Fibroblast of gingiva (primary cell): ENCODE measurements at regions not wholly inside any gene's neighbourhood (a gene's known extent, or its start where the extent isn't known, plus 50 kb on each side); places are given as distances from the start of the nearest gene placed in this dataset.

Source experiments
- DNase-seq: peaks from one replicate; pipeline ENCODE4 v3.0.0-alpha.2; 2011; ENCODE audit warnings: low read depth

GRCh38 chr9:80839821-80840675 is 849.3 kb downstream of the TLE1 start:
- peak; percentile 92 for DNase-seq

DNA sequence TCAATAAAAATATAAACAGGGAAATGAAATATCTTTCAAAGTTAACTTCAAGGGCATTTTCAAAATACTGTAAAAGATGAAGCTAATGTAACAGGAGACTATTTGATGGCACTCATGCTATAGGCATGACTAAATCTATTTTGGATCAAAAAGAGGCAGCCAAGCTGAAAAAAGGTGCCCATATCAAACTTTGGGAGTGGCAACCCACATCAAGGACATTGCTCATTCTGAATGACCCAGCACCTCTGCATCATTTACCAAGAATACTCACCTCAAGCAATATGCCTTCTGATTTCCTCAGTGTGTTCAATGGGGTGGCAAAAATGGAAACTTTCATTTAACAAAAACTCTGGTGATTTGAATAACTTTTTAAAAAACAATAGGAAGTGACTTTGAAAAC is 853.3 kb downstream of the TLE1 start:
- no peak for DNase-seq

DNA sequence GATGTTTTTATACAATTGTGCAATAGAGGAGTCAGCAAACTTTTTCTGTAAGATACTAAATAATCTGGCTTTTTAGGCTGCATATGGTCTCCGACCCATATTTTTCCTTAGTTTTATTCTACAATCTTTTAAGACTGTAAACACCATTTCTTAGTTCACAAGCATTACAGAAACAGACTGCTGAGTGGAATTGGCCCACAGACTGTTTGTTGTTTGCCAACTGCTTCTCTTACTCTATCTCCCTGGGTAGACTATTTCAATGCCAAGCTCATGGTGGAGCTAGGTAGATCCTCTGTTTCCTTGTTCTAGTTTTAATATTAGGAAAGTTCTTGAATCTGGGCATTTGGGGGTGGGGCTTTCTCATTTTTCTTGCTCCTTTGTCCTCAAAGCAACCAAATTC is 857.6 kb downstream of the TLE1 start:
- DNase-seq = no peak

DNA sequence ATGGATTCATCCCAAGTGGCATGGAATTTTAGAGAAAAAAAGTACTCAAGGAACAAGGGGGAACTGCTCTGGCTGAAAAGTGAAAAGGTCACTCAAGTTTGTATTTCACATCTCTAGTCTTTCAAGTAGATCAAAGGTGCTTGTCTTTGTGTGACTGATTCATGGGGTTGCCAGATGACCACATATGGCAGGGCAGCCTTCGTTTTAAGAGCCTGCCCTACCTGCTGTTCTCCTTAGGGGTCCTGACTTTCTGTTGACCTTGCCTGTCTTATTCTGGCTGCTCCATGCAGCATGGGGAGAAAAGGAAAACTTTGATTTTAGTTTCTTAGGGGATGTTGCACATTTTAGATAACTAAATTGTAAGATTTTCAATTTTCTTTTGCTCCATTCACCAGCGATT is 877.7 kb downstream of the TLE1 start:
- DNase-seq = no peak

DNA sequence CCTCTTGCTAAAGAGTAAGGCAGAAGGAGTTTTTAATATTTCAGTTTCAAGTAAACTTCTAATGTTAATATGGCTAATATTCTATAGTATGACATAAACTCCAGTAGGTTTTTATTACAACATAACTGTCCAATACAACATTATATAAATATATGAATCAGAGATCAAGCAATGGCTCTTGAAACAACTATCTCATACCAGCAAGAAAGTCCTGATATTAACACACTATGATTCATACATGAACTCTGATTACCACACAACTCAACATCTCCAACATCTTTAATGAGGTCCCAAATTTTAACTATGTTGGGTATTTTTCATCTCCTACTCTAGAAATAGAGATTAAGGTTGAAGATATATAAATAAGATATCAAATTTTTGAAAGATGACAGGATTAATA is 878.3 kb downstream of the TLE1 start:
- peak; percentile 26 for DNase-seq

- DNase-seq = no peak
Observed at GRCh38 chr9:80806671-80807070, 882.7 kb downstream of the TLE1 start.

DNA sequence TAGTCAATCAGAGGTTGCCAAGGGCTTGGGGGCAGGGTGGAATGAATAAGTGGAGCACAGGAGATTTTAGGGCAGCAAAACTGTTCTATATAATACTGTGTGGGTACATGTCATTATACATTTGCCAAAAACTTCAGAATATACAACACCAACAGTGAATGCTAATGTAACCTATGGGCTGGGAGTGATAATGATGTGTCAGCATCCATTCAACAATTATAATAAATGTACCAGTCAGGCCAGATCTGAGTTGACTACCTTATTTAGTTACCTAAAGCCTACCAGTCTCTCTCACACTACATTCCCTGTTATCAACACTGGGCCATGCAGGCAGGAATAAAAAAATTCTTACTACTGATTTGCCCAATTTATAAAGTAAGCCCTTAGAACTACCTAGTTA is 884.5 kb downstream of the TLE1 start:
- no peak for DNase-seq

- peak; percentile 96 for DNase-seq
Observed at GRCh38 chr9:80797831-80798688, 891.3 kb downstream of the TLE1 start.

GRCh38 chr9:80797101-80797829 is 892.1 kb downstream of the TLE1 start:
- peak; percentile 10 for DNase-seq

- no peak for DNase-seq
Observed at GRCh38 chr9:80796632-80797031, 892.7 kb downstream of the TLE1 start.

- no peak for DNase-seq
Observed at GRCh38 chr9:80794197-80794596, 895.1 kb downstream of the TLE1 start.

- DNase-seq = no peak
Observed at GRCh38 chr9:80793706-80794105, 895.6 kb downstream of the TLE1 start.

- no peak for DNase-seq
Observed at GRCh38 chr9:80792726-80793125, 896.6 kb downstream of the TLE1 start.

DNA sequence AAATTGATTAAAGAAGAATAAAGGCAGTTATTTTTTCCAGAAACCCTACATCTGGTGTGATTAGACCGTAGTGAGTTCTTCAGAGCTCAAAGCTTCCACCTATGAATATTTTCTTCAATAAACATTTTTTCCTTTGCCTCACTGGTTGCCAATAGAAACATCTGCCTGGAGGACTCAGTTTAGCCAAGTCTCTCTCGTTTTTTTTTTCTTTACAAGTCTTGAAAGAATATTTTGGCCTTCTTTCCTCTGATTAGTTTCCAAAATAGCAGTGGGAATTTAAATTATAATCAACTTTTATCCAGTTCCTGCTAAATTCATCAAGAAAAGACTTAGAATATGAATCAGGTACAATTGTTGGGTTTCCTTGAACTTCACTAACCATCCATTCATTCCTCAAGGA is 897.5 kb downstream of the TLE1 start:
- DNase-seq = no peak

DNA sequence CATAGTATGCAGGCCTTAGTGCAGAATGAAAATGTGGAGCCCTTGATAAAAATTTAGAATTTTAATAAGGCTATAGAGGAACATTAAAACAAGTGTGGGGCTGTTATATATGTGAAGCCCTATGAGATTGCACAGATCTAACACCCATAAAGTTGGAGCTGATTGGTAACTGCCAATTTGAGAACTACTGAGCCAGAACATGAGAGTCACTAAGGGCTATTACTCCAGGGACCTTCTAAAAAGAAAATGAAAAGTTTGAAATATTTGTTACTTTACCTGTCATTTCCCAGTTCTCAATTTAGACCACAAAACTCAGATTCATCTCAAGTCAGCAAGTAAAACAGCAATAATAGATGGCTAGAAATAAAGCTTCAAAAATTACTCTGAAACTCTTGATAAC is 898.6 kb downstream of the TLE1 start:
- DNase-seq = no peak

DNA sequence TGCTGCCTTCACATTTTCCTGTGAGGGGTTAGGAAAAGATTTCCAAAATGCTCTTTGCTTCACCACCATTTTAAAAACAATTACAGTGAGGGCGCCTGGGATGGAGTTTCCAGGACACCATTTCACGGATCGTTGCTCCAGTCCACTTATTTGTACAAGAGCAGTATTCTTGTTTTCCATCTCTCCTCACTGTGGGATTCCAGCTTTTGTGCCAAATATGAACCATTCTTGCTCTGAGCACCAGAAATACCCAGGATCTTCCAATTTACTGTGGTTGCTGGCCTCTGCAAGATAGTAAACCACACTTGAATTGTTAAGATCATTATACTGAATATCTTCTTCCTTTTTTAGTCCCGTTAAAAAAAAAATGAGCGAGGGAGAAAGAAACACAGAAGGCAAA is 899.5 kb downstream of the TLE1 start:
- DNase-seq = peak; percentile 72

- no peak for DNase-seq
Observed at GRCh38 chr9:80787636-80788035, 901.7 kb downstream of the TLE1 start.

GRCh38 chr9:80784647-80785046 is 904.7 kb downstream of the TLE1 start:
- no peak for DNase-seq

DNA sequence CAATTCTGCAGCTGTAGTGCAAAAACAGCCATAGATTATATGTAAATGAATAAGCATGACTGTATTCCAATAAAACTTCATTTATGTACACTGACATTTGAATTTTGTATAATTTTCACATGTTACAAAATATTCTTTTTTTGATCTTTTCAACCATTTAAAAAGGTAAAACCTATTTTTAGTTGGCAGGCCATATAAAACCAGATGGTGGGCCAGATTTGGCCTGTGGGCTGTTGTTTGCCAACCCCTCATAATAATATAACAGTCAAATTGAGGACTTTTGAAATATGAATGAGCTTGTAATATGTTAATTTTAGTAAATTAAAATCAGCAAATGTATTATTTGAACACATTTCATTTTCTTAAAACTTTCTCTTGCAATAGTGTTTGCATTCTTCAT is 913.4 kb downstream of the TLE1 start:
- no peak for DNase-seq

GRCh38 chr9:80775530-80775929 is 913.8 kb downstream of the TLE1 start:
- DNase-seq = no peak

GRCh38 chr9:80771555-80772347 is 917.6 kb downstream of the TLE1 start:
- DNase-seq = no peak

DNA sequence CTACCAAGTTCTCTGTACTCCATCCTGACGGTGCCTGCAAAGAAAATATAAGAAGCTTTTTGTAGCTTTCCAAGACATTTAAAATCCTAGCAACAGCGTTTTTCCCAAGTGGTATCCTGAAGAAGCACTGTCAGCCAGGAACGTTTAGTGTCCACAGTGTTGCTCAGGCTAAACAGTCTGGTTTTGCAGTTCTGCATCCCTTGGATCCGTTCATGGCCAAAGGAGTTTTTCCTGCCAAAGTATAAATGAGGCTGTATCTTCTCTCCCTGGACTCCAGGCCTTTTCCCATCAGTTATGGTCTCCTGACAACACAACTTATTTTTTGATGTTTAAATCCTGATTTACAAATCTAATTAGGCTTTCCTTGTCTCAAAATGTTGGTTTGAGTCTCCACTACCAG is 925.8 kb downstream of the TLE1 start:
- no peak for DNase-seq
